ENCODE measurements at regions not wholly inside any gene's neighbourhood (a gene's known extent, or its start where the extent isn't known, plus 50 kb on each side); places are given as distances from the start of the nearest gene placed in this dataset.
"Not testable (repeated sequence)": the region's sequence is repeated elsewhere in the genome, so short reads cannot be mapped to it uniquely, and the experiment has no call there.

DNA sequence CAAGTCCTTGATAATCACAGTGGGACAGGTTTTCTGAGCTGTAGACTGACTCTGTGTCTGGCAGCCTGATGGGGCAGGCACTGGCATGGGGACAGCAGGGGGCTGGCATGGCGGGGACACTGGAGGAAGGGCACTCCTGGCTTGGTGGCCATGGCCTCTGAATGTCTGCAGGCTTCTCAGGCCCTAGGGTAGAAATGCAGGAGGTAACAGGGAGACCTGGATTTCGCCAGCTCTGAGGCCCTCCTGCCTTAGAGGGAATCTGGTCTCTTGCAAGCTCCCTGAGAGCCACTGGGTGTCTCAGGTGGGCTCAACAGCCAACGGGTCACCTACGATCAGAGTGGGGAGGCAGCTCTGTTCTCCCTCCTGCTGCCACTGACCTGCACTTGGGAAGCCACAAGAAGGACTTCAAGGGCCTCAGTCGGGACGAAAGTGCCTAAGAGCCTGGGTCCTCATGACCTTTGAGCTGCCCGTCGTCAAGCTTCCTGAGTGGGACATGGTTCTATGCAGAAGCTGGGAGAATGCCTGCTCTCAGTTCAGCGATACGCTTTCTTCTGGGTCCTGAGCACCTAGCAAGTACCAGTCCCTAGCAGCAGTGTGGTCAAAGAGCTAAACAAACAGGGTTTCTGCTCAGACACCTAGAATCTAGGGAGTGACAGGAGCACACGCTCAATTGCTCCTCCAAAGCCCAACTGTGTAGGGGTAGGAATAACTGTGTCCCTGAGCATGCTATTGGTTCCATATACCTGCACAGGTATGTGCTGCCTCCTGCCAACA is 569.0 kb downstream of the PTPRU start:
- H3K4me3 ChIP-seq (ENCODE audit: low read depth in 1 of 2, low read length in 2 of 2) = no peak overlapping the region
- H3K36me3 ChIP-seq (ENCODE audit: insufficient read depth, low read length) = no peaks in the 10 kb centered on the region
- no peak overlapping the region for H3K9ac ChIP-seq (ENCODE audit: low read length)
- H3K4me1 ChIP-seq (ENCODE audit: insufficient read depth, low read length) = no peaks in the 10 kb centered on the region
- H3K27ac ChIP-seq (ENCODE audit: low read depth, low read length) = no peak overlapping the region
- no peaks in the 10 kb centered on the region for H3K9me3 ChIP-seq (ENCODE audit: low read length)
- H3K27me3 ChIP-seq (ENCODE audit: control insufficient read depth in 1 of 2, insufficient read depth in 2 of 2, low read length in 2 of 2) = peaks cover 0 to 12% of the 10 kb centered on the region in 2 donors

DNA sequence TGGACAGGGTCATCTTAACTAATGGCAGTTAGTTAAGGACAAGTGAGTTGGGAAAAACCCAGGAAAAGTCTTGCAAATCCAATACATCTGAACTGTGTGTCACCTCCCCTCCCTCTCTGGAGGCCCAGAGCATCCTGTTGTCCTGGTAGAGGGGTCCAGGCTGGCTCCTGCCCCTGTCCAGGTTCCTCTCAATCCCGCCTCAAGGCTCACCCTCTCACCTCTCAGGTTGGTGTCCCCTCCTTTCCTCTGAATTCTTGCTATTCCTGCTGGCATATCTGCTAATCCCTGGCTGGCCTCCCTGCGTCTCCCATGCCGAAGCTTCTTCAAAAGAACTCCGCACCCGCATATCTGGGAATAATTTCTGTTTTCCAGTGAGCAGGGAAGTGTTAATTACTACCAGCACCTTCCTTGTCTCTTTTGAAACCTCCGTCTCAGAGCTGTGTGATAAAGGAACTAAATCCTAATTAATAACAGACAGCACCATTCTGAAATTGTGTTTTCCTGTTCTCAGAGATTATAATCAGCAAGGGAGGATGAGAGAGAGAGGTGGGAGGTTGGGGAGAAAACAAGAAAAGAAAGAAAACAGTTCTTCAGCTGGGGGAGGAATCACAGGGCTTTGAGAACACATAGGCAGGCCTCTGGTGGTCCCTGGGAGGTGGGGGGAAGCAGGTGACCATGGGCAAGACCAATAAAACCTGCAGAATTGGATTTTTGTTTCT is 568.0 kb downstream of the PTPRU start:
- H3K27ac ChIP-seq (ENCODE audit: low read depth, low read length) = no peak overlapping the region
- H3K36me3 ChIP-seq (ENCODE audit: insufficient read depth, low read length) = no peaks in the 10 kb centered on the region
- H3K27me3 ChIP-seq (ENCODE audit: control insufficient read depth in 1 of 2, insufficient read depth in 2 of 2, low read length in 2 of 2) = peaks cover 0 to 10% of the 10 kb centered on the region in 2 donors
- H3K9ac ChIP-seq (ENCODE audit: low read length) = no peak overlapping the region
- H3K4me3 ChIP-seq (ENCODE audit: low read depth in 1 of 2, low read length in 2 of 2) = no peak overlapping the region
- H3K9me3 ChIP-seq (ENCODE audit: low read length) = no peaks in the 10 kb centered on the region
- no peaks in the 10 kb centered on the region for H3K4me1 ChIP-seq (ENCODE audit: insufficient read depth, low read length)

DNA sequence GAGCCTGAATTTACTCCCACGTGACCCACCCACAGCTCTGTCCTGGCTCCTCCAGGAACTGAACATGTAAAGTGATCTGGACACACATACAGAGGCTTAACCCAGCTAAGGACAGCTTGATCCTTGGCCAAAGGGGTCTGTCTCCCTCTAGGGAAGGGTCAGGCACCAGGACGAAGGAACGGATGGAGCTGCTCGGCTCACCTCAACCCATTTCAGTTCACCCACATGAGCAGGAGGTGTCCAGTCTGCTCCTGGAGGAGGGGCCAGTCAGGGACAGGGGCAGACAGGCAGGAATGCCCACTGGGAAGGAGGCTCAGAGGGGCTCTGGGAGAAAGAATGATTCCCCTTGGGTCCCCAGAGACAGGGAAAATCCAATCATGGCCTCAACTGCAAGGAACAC is 567.2 kb downstream of the PTPRU start:
- peaks cover 0 to 5% of the 10 kb centered on the region in 2 donors for H3K27me3 ChIP-seq (ENCODE audit: control insufficient read depth in 1 of 2, insufficient read depth in 2 of 2, low read length in 2 of 2)
- H3K27ac ChIP-seq (ENCODE audit: low read depth, low read length) = no peak overlapping the region
- H3K4me1 ChIP-seq (ENCODE audit: insufficient read depth, low read length) = no peaks in the 10 kb centered on the region
- H3K9me3 ChIP-seq (ENCODE audit: low read length) = no peaks in the 10 kb centered on the region
- H3K36me3 ChIP-seq (ENCODE audit: insufficient read depth, low read length) = no peaks in the 10 kb centered on the region
- H3K9ac ChIP-seq (ENCODE audit: low read length) = no peak overlapping the region
- no peak overlapping the region for H3K4me3 ChIP-seq (ENCODE audit: low read depth in 1 of 2, low read length in 2 of 2)

DNA sequence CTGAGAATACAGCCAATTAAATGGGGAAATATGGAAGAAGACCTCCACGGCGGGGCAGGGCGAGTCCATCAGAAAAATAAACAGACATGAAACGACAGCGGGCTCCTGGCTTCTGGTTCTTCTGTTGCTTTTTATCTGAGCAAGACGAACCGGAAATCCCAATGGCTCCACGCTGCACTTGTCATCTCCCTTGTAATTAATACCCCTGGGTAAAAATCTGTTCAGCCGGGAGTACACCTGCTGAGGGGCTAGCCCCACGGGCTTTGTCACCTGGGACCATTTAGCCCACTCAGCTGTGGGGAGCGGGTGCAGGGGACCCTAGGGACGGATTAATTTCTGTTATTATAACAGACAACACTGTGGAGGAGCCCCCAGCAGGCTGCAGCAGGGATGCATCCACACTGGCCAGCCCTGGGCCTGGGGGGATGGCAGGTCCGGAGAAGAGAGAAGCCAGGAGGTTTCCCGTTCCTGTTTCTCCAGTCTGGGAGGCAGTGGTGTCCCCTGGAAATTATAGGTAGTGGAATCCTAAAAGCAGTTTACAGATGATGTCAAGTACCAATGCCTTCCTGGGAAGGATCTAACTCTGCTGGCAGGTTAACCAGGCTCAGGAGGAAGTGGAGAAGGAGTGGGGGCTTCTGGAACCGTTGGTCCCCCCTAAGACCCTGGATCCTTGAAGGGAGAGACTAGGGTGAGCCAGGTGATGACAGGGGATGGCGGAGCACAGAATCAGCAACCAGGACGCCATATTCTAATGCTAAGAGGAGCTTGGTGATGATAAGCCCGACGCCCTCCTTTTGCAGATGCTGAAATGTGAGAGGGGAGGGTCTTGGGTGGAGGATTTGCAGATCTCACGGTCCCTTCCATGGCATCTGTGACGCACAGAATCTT is 566.1 kb downstream of the PTPRU start:
- Histone ChIP-seq H3K27me3 (ENCODE audit: control insufficient read depth in 1 of 2, insufficient read depth in 2 of 2, low read length in 2 of 2) (peaks cover 0 to 3% of the 10 kb centered on the region in 2 donors), H3K9ac (ENCODE audit: low read length) (no peak overlapping the region)

DNA sequence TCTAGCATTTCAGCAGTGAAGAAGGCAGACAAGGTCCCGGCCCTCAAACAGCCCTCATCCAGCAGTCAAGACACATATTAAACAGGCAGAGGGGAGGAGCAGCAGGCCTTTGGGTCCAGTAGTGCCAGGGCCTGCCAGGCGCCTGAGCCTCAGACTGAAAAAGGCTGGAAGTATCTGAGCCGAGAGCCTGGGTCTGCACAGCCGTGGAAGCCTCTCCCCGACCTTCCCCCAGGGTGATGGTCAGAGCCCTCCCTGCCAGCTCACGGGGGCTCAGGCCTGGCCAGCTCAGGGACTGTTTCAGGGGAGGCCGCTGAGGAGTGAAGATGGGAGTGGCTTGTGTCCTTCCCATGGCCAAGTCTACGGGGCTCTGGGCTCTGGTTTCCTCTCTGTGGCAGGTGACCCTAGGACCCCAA is 565.2 kb downstream of the PTPRU start:
- no peak overlapping the region for H3K27ac ChIP-seq (ENCODE audit: low read depth, low read length)
- H3K36me3 ChIP-seq (ENCODE audit: insufficient read depth, low read length) = no peaks in the 10 kb centered on the region
- H3K9me3 ChIP-seq (ENCODE audit: low read length) = no peaks in the 10 kb centered on the region
- H3K27me3 ChIP-seq (ENCODE audit: control insufficient read depth in 1 of 2, insufficient read depth in 2 of 2, low read length in 2 of 2) = peaks cover 0 to 3% of the 10 kb centered on the region in 2 donors
- no peak overlapping the region for H3K9ac ChIP-seq (ENCODE audit: low read length)
- no peaks in the 10 kb centered on the region for H3K4me1 ChIP-seq (ENCODE audit: insufficient read depth, low read length)
- H3K4me3 ChIP-seq (ENCODE audit: low read depth in 1 of 2, low read length in 2 of 2) = no peak overlapping the region

More for the DNA sequence above, 566.1 kb downstream of the PTPRU start:
- H3K36me3 ChIP-seq (ENCODE audit: insufficient read depth, low read length) = no peaks in the 10 kb centered on the region
- no peaks in the 10 kb centered on the region for H3K9me3 ChIP-seq (ENCODE audit: low read length)
- no peak overlapping the region for H3K4me3 ChIP-seq (ENCODE audit: low read depth in 1 of 2, low read length in 2 of 2)
- H3K27ac ChIP-seq (ENCODE audit: low read depth, low read length) = no peak overlapping the region
- no peaks in the 10 kb centered on the region for H3K4me1 ChIP-seq (ENCODE audit: insufficient read depth, low read length)

DNA sequence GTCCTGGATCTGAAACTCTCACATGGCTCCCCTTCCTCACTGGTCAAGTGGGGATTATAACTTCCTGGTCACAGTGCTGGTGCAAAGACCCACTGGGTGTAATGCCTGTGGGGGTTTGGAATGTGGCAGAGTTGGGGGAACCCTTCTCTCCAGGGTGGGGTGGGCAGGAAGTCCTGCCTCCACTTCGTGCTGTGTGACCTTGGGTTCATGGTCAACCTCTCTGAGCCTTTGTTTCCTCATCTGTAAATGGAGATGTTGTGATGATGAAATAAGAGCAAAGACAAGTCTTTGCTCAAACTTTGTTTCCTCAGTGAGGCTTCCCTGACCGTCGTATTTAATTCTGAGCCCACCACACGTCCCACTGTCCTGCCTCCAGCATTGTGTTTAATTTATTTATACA is 564.7 kb downstream of the PTPRU start:
- H3K27ac ChIP-seq (ENCODE audit: low read depth, low read length) = no peak overlapping the region
- H3K9me3 ChIP-seq (ENCODE audit: low read length) = no peaks in the 10 kb centered on the region
- H3K4me1 ChIP-seq (ENCODE audit: insufficient read depth, low read length) = no peaks in the 10 kb centered on the region
- no peak overlapping the region for H3K4me3 ChIP-seq (ENCODE audit: low read depth in 1 of 2, low read length in 2 of 2)
- H3K36me3 ChIP-seq (ENCODE audit: insufficient read depth, low read length) = no peaks in the 10 kb centered on the region
- H3K9ac ChIP-seq (ENCODE audit: low read length) = no peak overlapping the region
- peaks cover 0 to 3% of the 10 kb centered on the region in 2 donors for H3K27me3 ChIP-seq (ENCODE audit: control insufficient read depth in 1 of 2, insufficient read depth in 2 of 2, low read length in 2 of 2)

DNA sequence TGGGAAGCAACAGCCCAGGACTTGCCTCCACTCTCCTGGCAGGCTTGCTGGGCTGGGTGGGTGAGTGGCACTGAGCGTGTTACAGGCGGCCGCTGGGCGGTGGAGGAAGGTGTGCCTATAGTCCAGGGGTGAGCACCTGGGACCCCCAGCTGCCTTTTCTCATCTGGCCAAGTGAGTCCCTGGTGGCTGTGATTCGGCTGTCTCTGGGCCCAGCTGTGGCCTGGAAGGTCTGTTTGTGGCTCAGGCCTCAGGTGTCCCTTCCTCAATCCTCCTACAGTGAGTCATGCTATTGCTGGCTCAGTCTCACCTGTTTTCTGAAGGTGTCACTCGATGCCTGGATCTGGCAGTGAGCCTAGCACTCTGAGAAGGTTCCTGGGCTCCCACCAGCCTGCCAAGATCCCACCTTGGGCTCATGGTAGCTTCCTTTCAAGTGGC is 564.2 kb downstream of the PTPRU start:
- H3K27ac ChIP-seq (ENCODE audit: low read depth, low read length) = no peak overlapping the region
- peaks cover 0 to 3% of the 10 kb centered on the region in 2 donors for H3K27me3 ChIP-seq (ENCODE audit: control insufficient read depth in 1 of 2, insufficient read depth in 2 of 2, low read length in 2 of 2)
- H3K4me1 ChIP-seq (ENCODE audit: insufficient read depth, low read length) = no peaks in the 10 kb centered on the region
- no peaks in the 10 kb centered on the region for H3K36me3 ChIP-seq (ENCODE audit: insufficient read depth, low read length)
- H3K4me3 ChIP-seq (ENCODE audit: low read depth in 1 of 2, low read length in 2 of 2) = no peak overlapping the region
- H3K9me3 ChIP-seq (ENCODE audit: low read length) = no peaks in the 10 kb centered on the region
- H3K9ac ChIP-seq (ENCODE audit: low read length) = no peak overlapping the region

DNA sequence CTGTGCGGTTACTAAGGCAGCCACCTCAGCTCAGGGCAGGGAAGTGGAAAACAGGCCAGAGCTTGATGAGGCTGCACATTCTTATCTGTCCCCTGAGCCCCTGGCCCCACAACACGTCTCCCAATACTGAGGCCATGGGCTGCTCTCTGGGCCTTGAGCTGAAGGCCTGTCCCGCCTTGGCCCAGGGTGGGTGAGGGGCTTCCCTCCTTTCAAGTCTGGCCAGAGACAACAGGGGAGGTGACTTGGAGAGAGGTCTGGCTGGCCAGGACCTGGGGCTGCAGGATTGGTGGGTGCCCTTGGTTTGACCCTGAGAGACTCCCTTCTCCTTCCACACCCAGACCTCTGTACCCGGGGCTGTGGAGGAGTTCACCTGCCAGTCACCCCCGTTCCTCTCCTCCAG is 563.8 kb downstream of the PTPRU start:
- Histone ChIP-seq H3K9ac (ENCODE audit: low read length) (no peak overlapping the region), H3K27ac (ENCODE audit: low read depth, low read length) (no peak overlapping the region), H3K9me3 (ENCODE audit: low read length) (no peaks in the 10 kb centered on the region), H3K4me1 (ENCODE audit: insufficient read depth, low read length) (no peaks in the 10 kb centered on the region), H3K4me3 (ENCODE audit: low read depth in 1 of 2, low read length in 2 of 2) (no peak overlapping the region), H3K36me3 (ENCODE audit: insufficient read depth, low read length) (no peaks in the 10 kb centered on the region), H3K27me3 (ENCODE audit: control insufficient read depth in 1 of 2, insufficient read depth in 2 of 2, low read length in 2 of 2) (peaks cover 0 to under 1% of the 10 kb centered on the region in 2 donors)

DNA sequence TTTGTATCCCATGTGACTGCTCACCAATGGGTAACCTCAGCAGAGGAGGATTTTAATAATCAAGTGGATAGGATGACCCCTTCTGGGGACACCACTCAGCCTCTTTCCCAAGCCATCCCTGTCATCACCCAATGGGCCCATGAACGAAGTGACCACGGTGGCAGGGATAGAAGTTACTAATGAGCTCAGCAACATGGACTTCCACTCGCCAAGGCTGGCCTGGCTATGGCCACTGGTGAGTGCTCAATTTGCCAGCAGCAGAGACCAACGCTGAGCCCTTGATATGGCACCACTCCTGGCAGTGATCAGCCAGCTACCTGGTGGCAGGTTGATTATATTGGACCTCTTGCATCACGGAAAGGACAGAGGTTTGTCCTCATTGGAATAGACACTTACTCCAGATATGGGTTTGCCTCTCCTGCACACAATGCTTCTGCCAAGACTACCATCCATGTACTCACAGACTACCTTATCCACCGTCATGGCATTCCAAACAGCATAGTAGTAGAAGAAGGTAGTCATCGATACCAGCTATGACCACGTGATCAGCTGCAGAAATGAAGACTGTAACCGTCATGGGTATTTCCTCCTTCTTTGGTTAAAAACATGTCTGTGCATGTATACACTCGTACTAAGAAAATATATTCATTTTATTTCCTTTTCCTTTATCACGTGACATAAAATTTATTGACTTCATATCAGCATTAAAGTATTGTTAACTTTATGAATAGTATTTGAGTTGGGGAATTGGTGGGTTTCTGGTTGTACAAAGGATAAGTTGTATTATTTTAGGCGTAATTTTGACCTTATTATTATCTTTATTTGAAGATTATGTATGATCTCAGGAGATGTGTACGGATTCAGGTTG is 562.6 kb downstream of the PTPRU start:
- no peaks in the 10 kb centered on the region for H3K9me3 ChIP-seq (ENCODE audit: low read length)
- no peaks in the 10 kb centered on the region for H3K4me1 ChIP-seq (ENCODE audit: insufficient read depth, low read length)
- no peak overlapping the region for H3K4me3 ChIP-seq (ENCODE audit: low read depth in 1 of 2, low read length in 2 of 2)
- no peak overlapping the region for H3K27ac ChIP-seq (ENCODE audit: low read depth, low read length)
- H3K36me3 ChIP-seq (ENCODE audit: insufficient read depth, low read length) = no peaks in the 10 kb centered on the region
- no peak overlapping the region for H3K9ac ChIP-seq (ENCODE audit: low read length)
- no peaks in the 10 kb centered on the region for H3K27me3 ChIP-seq (ENCODE audit: control insufficient read depth in 1 of 2, insufficient read depth in 2 of 2, low read length in 2 of 2)

DNA sequence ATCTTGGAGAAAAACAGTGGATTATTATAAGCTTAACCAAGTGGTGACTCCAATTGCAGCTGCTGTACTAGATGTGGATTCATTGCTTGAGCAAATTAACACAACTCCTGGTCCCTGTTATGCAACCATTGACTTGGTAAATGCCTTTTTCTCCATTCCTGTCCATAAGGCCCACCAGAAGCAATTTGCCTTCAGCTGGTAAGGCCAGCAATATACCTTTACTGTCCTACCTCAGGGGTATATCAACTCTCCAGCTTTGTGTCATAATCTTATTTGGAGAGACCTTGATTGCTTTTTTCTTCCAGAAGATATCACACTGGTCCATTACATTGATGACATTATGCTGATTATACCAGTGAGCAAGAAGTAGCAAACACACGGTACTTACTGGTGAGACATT is 560.8 kb downstream of the PTPRU start:
- H3K9me3 ChIP-seq (ENCODE audit: low read length); H3K36me3 ChIP-seq (ENCODE audit: insufficient read depth, low read length); H3K4me3 ChIP-seq (ENCODE audit: low read depth in 1 of 2, low read length in 2 of 2); H3K4me1 ChIP-seq (ENCODE audit: insufficient read depth, low read length); H3K9ac ChIP-seq (ENCODE audit: low read length); H3K27ac ChIP-seq (ENCODE audit: low read depth, low read length); H3K27me3 ChIP-seq (ENCODE audit: control insufficient read depth in 1 of 2, insufficient read depth in 2 of 2, low read length in 2 of 2): not testable (repeated sequence)

Data from muscle layer of colon (tissue), 2 donors.